IPS-NIHi7 (cell line): ENCODE measurements at regions not wholly inside any gene's neighbourhood (a gene's known extent, or its start where the extent isn't known, plus 50 kb on each side); places are given as distances from the start of the nearest gene placed in this dataset.
"Not testable (repeated sequence)": the region's sequence is repeated elsewhere in the genome, so short reads cannot be mapped to it uniquely, and the experiment has no call there.

Source experiments
- DNase-seq: peaks from one replicate; pipeline ENCODE4 v3.0.0; 2012; ENCODE audit warnings: mixed read lengths; ENCODE audit errors: extremely low spot score

- DNase-seq = no peak
Observed at GRCh38 chr5:10921160-10921559, 160.1 kb upstream of the DAP start.

GRCh38 chr5:10920400-10920799 is 159.4 kb upstream of the DAP start:
- no peak for DNase-seq

- DNase-seq = no peak
Observed at GRCh38 chr5:10914741-10915480, 153.9 kb upstream of the DAP start.

- no peak for DNase-seq
Observed at GRCh38 chr5:10913841-10914240, 152.8 kb upstream of the DAP start.

- no peak for DNase-seq
Observed at GRCh38 chr5:10913181-10913810, 152.3 kb upstream of the DAP start.

GRCh38 chr5:10912435-10912834 is 151.4 kb upstream of the DAP start:
- DNase-seq = no peak

GRCh38 chr5:10910261-10910660 is 149.2 kb upstream of the DAP start:
- no peak for DNase-seq

- DNase-seq = peak; percentile 38
Observed at GRCh38 chr5:10904862-10905432, 143.9 kb upstream of the DAP start.

GRCh38 chr5:10903786-10904560 is 142.9 kb upstream of the DAP start:
- DNase-seq = no peak

- no peak for DNase-seq
Observed at GRCh38 chr5:10902145-10902544, 141.1 kb upstream of the DAP start.

- DNase-seq = no peak
Observed at GRCh38 chr5:10898514-10898913, 137.5 kb upstream of the DAP start.

- no peak for DNase-seq
Observed at GRCh38 chr5:10896016-10896415, 135.0 kb upstream of the DAP start.

- no peak for DNase-seq
Observed at GRCh38 chr5:10894445-10895054, 133.5 kb upstream of the DAP start.

GRCh38 chr5:10892911-10893215 is 131.8 kb upstream of the DAP start:
- no peak for DNase-seq

GRCh38 chr5:10892147-10892910 is 131.3 kb upstream of the DAP start:
- no peak for DNase-seq

GRCh38 chr5:10891193-10891592 is 130.2 kb upstream of the DAP start:
- DNase-seq = no peak

GRCh38 chr5:10886497-10886896 is 125.5 kb upstream of the DAP start:
- no peak for DNase-seq

- no peak for DNase-seq
Observed at GRCh38 chr5:10885026-10885425, 124.0 kb upstream of the DAP start.

- not testable (repeated sequence) for DNase-seq
Observed at GRCh38 chr5:10883945-10884344, 122.9 kb upstream of the DAP start.

- DNase-seq = no peak
Observed at GRCh38 chr5:10880934-10881333, 119.9 kb upstream of the DAP start.

GRCh38 chr5:10876996-10877395 is 116.0 kb upstream of the DAP start:
- DNase-seq = not testable (repeated sequence)
